H1 (cell line): ENCODE measurements at regions not wholly inside any gene's neighbourhood (a gene's known extent, or its start where the extent isn't known, plus 50 kb on each side); places are given as distances from the start of the nearest gene placed in this dataset.
"Not testable (repeated sequence)": the region's sequence is repeated elsewhere in the genome, so short reads cannot be mapped to it uniquely, and the experiment has no call there.

Source experiments
- CTCF ChIA-PET: fragments of 300-600 bp; sonication (Branson Sonifier 250); formaldehyde crosslinking; loops from one replicate; lab custom pipeline; 2021; ENCODE audit not compliant: partially characterized antibody; lab: Charles Lee
- POLR2A ChIA-PET: fragments of 300-600 bp; sonication (Branson Sonifier 250); formaldehyde crosslinking; loops from one replicate; lab custom pipeline; 2021; ENCODE audit warnings: inconsistent platforms; ENCODE audit not compliant: partially characterized antibody; lab: Charles Lee
- DNase-seq, 2 experiments: peaks; one replicate each; pipeline versions ENCODE4 v3.0.0 to v3.0.0-alpha.2; 2010 to 2022; ENCODE audit warnings: low spot score in 2 of 2, low read depth in 1 of 2, mixed read lengths in 1 of 2
- FAIRE-seq: peaks from 2 replicates; lab custom pipeline; 2011; peaks lifted over from hg19 to GRCh38; lab: Jason Lieb, UNC
- H2AFZ ChIP-seq: 2 replicates; pipeline ENCODE4 v1.8.1; 2012; ENCODE audit warnings: low read length, inconsistent platforms
- H2AK5ac ChIP-seq: 2 replicates; pipeline ENCODE4 v1.6.1; 2013; ENCODE audit warnings: low read depth, low read length
- H2BK120ac ChIP-seq: replicated peaks from 2 replicates; pipeline ENCODE3; 2013; ENCODE audit warnings: low read depth, low read length, inconsistent platforms
- H2BK12ac ChIP-seq: 2 replicates; pipeline ENCODE4 v1.6.1; 2013; ENCODE audit warnings: low read depth, low read length
- H2BK15ac ChIP-seq: 2 replicates; pipeline ENCODE4 v1.6.1; 2013; ENCODE audit warnings: low read length
- H2BK20ac ChIP-seq: 2 replicates; pipeline ENCODE4 v1.6.1; 2013; ENCODE audit warnings: low read length
- H2BK5ac ChIP-seq: 2 replicates; pipeline ENCODE4 v1.6.1; 2013; ENCODE audit warnings: low read depth, low read length
- H3K14ac ChIP-seq: 2 replicates; pipeline ENCODE4 v1.6.1; 2013; ENCODE audit warnings: inconsistent platforms; ENCODE audit not compliant: insufficient read length
- H3K18ac ChIP-seq: 2 replicates; pipeline ENCODE4 v1.6.1; 2013; ENCODE audit warnings: low read length; ENCODE audit errors: extremely low read depth
- H3K23ac ChIP-seq: 2 replicates; pipeline ENCODE4 v1.6.1; 2013; ENCODE audit warnings: inconsistent platforms; ENCODE audit not compliant: insufficient read length
- H3K23me2 ChIP-seq: 2 replicates; pipeline ENCODE4 v1.6.1; 2013; ENCODE audit warnings: low read depth, low read length
- H3K27ac ChIP-seq: 2 replicates; pipeline ENCODE4 v1.6.1; 2011; ENCODE audit warnings: low read depth, low read length, inconsistent platforms
- H3K27me3 ChIP-seq, 4 experiments: replicated peaks in 1 of 4; 1 replicate in 1 of 4; 2 replicates in 3 of 4; pipeline versions ENCODE4 v1.6.1 to v1.8.1; 2011 to 2013; ENCODE audit warnings: low read length in 3 of 4, mild to moderate bottlenecking in 3 of 4, inconsistent platforms in 2 of 4, mixed read lengths in 2 of 4, moderate library complexity in 1 of 4; ENCODE audit not compliant: control insufficient read depth in 3 of 4, insufficient read depth in 3 of 4; ENCODE audit errors: extremely low read depth in 1 of 4
- H3K36me3 ChIP-seq, 4 experiments: 2 replicates each; pipeline versions ENCODE4 v1.6.1 to v1.8.1; 2011 to 2013; ENCODE audit warnings: mild to moderate bottlenecking in 4 of 4, low read length in 3 of 4, moderate library complexity in 2 of 4, control low read depth in 1 of 4, inconsistent platforms in 1 of 4; ENCODE audit not compliant: insufficient read depth in 4 of 4, control insufficient read depth in 2 of 4
- H3K4ac ChIP-seq: replicated peaks from 2 replicates; pipeline ENCODE3; 2013; ENCODE audit warnings: low read length, low read depth, mixed read lengths, inconsistent platforms; ENCODE audit not compliant: insufficient read length
- H3K4me1 ChIP-seq, 4 experiments: replicated peaks in 1 of 4; 1 replicate in 1 of 4; 2 replicates in 3 of 4; pipeline versions ENCODE4 v1.6.1 to v1.8.1; 2011 to 2013; ENCODE audit warnings: low read length in 3 of 4, inconsistent platforms in 2 of 4, mixed read lengths in 1 of 4; ENCODE audit not compliant: insufficient read depth in 4 of 4, control insufficient read depth in 3 of 4
- H3K4me2 ChIP-seq, 2 experiments: 2 replicates each; pipeline versions ENCODE4 v1.6.1 to v1.8.1; 2011 to 2013; ENCODE audit warnings: low read depth in 2 of 2, low read length in 2 of 2, control low read depth in 1 of 2, inconsistent platforms in 1 of 2, mild to moderate bottlenecking in 1 of 2; ENCODE audit not compliant: insufficient read depth in 1 of 2
- H3K4me3 ChIP-seq, 4 experiments: fragments of 200-600, 300-600 bp in 1 of 4; sonication (generic), shearing (Covaris generic), sonication (Bioruptor Twin) in 1 of 4; 2 replicates each; pipeline versions ENCODE4 v1.5.1 to v1.8.1; 2011 to 2016; ENCODE audit warnings: low read length in 4 of 4, low read depth in 3 of 4, control low read depth in 2 of 4, inconsistent platforms in 2 of 4, mild to moderate bottlenecking in 2 of 4, mixed read lengths in 1 of 4, moderate library complexity in 1 of 4; ENCODE audit not compliant: insufficient read depth in 2 of 4; ENCODE audit errors: extremely low read depth in 1 of 4
- H3K56ac ChIP-seq: replicated peaks from 2 replicates; pipeline ENCODE3; 2013; ENCODE audit warnings: low read depth, mild to moderate bottlenecking, mixed read lengths, low read length, inconsistent platforms; ENCODE audit not compliant: insufficient read length
- H3K79me1 ChIP-seq: 2 replicates; pipeline ENCODE4 v1.6.1; 2013; ENCODE audit warnings: low read depth, low read length, control low read depth
- H3K79me2 ChIP-seq, 2 experiments: 2 replicates each; pipeline versions ENCODE4 v1.6.1 to v1.8.1; 2012 to 2013; ENCODE audit warnings: low read length in 2 of 2, mild to moderate bottlenecking in 2 of 2, inconsistent platforms in 1 of 2; ENCODE audit not compliant: insufficient read depth in 2 of 2, control insufficient read depth in 1 of 2
- H3K9ac ChIP-seq, 4 experiments: replicated peaks in 1 of 4; 1 replicate in 1 of 4; 2 replicates in 3 of 4; pipeline versions ENCODE4 v1.6.1 to v1.8.1; 2011 to 2013; ENCODE audit warnings: low read depth in 3 of 4, low read length in 3 of 4, control low read depth in 2 of 4, mild to moderate bottlenecking in 2 of 4, moderate library complexity in 2 of 4, inconsistent platforms in 1 of 4; ENCODE audit errors: extremely low read depth in 1 of 4
- H3K9me3 ChIP-seq, 2 experiments: 2 replicates each; pipeline versions ENCODE4 v1.6.1 to v1.8.1; 2012 to 2013; ENCODE audit warnings: mild to moderate bottlenecking in 2 of 2, moderate library complexity in 2 of 2, control low read depth in 1 of 2, inconsistent platforms in 1 of 2, low read depth in 1 of 2, low read length in 1 of 2, mixed read lengths in 1 of 2; ENCODE audit not compliant: insufficient read depth in 2 of 2
- H4K20me1 ChIP-seq, 2 experiments: replicated peaks in 1 of 2; 2 replicates each; pipeline versions ENCODE3 to v1.8.1; 2011 to 2013; ENCODE audit warnings: inconsistent platforms in 2 of 2, low read length in 2 of 2, mild to moderate bottlenecking in 1 of 2; ENCODE audit not compliant: insufficient read depth in 2 of 2, control insufficient read depth in 1 of 2
- H4K5ac ChIP-seq: 2 replicates; pipeline ENCODE4 v1.6.1; 2013; ENCODE audit warnings: low read length, low read depth, mixed read lengths, inconsistent platforms; ENCODE audit not compliant: insufficient read length
- H4K8ac ChIP-seq: 2 replicates; pipeline ENCODE4 v1.8.0; 2013; ENCODE audit warnings: mild to moderate bottlenecking, moderate library complexity, low read length, inconsistent platforms; ENCODE audit not compliant: insufficient read depth; ENCODE audit errors: extremely low read depth
- H4K91ac ChIP-seq: replicated peaks from 2 replicates; pipeline ENCODE3; 2013; ENCODE audit warnings: low read length, mixed read lengths, inconsistent platforms; ENCODE audit not compliant: insufficient read length
- WGBS, 2 experiments: shearing (Covaris generic) in 1 of 2; methylation state at CpG; one replicate each; pipeline versions ENCODE4 v1.1.6 to v1.1.7; 2013 to 2015; ENCODE audit warnings: low lambda C conversion rate in 2 of 2, mixed read lengths in 2 of 2, inconsistent platforms in 1 of 2, low coverage in 1 of 2, missing lambda C conversion rate in 1 of 2; ENCODE audit not compliant: insufficient replicate concordance in 2 of 2, insufficient coverage in 1 of 2, insufficient read length in 1 of 2; ENCODE audit errors: extremely low coverage in 1 of 2, missing lambda C conversion rate in 1 of 2; 5-methylcytosine and 5-hydroxymethylcytosine counted together

- H2BK12ac ChIP-seq, H3K18ac ChIP-seq, H3K27ac ChIP-seq, H3K4me1 ChIP-seq, H3K56ac ChIP-seq, H3K9ac ChIP-seq, H2BK15ac ChIP-seq, H2BK20ac ChIP-seq, H3K23me2 ChIP-seq, H3K36me3 ChIP-seq, H4K91ac ChIP-seq, H2BK5ac ChIP-seq, H3K23ac ChIP-seq, DNase-seq, H2BK120ac ChIP-seq, H4K20me1 ChIP-seq, H4K8ac ChIP-seq, H2AK5ac ChIP-seq, FAIRE-seq, H3K4me2 ChIP-seq, H3K4ac ChIP-seq, H3K79me1 ChIP-seq, H2AFZ ChIP-seq, CTCF ChIA-PET, H3K27me3 ChIP-seq, H3K14ac ChIP-seq, H3K4me3 ChIP-seq, H3K79me2 ChIP-seq, H3K9me3 ChIP-seq, POLR2A ChIA-PET, H4K5ac ChIP-seq: not testable (repeated sequence)
- 85% methylated on average over 11 of the region's 17 CpGs; no CpG with 5 or more reads in 1 of the 2 experiments for WGBS, 2 experiments
Measured at GRCh38 chr9:63876380-63876779, 1408.6 kb downstream of the FOXD4L5 start.
